ENCODE measurements at regions not wholly inside any gene's neighbourhood (a gene's known extent, or its start where the extent isn't known, plus 50 kb on each side); places are given as distances from the start of the nearest gene placed in this dataset.

- H3K4me3 ChIP-seq, result no peak overlapping the region
- intact Hi-C loops (cut with DNase I), result no loop called here
- TF ChIP-seq CTCF (IDR thresholded peaks at IDR 0.05), result no peak
- H3K27ac ChIP-seq, result no peak overlapping the region
- peaks cover 0 to 26% (median 7%) of the 10 kb centered on the region in 7 donors for H3K27me3 ChIP-seq
- no peaks in the 10 kb centered on the region for H3K36me3 ChIP-seq
- H3K9me3 ChIP-seq, result peaks cover 0 to 6% (median 0%) of the 10 kb centered on the region in 11 donors
- DNase-seq (no peak), ATAC-seq (no peak)
- WGBS, 2 donors, result 61 to 66% methylated on average over 11 of the region's 11 CpGs
- H3K4me1 ChIP-seq, result no peaks in the 10 kb centered on the region
These were observed 77.7 kb upstream of the ADAMTS2 start for GRCh38 chr5:179422908-179423481.

GRCh38 chr5:179422213-179422855 lies 77.1 kb upstream of the ADAMTS2 start:
- DNase-seq, result no peak
- Histone ChIP-seq H3K4me3 (no peak overlapping the region), H3K36me3 (no peaks in the 10 kb centered on the region), H3K27ac (no peak overlapping the region), H3K9me3 (peaks cover 0 to 6% (median 0%) of the 10 kb centered on the region in 11 donors), H3K27me3 (peaks cover 0 to 30% (median 13%) of the 10 kb centered on the region in 7 donors), H3K4me1 (no peaks in the 10 kb centered on the region)
- 60 to 70% methylated on average over 7 of the region's 7 CpGs for WGBS, 2 donors
- TF ChIP-seq CTCF (IDR thresholded peaks at IDR 0.05), result no peak
- no peak for ATAC-seq
- intact Hi-C loops (cut with DNase I), result no loop called here

GRCh38 chr5:179421144-179421901 lies 76.1 kb upstream of the ADAMTS2 start:
- 74 to 75% methylated on average over 15 of the region's 15 CpGs for WGBS, 2 donors

More at GRCh38 chr5:179421144-179421901, 76.1 kb upstream of the ADAMTS2 start:
- Histone ChIP-seq H3K27me3 (peaks cover 0 to 40% (median 23%) of the 10 kb centered on the region in 7 donors), H3K4me1 (no peaks in the 10 kb centered on the region), H3K27ac (no peak overlapping the region), H3K9me3 (peaks cover 0 to 6% (median 0%) of the 10 kb centered on the region in 11 donors), H3K4me3 (no peak overlapping the region), H3K36me3 (no peaks in the 10 kb centered on the region)
- no peak for TF ChIP-seq CTCF (IDR thresholded peaks at IDR 0.05)
- intact Hi-C loops (cut with DNase I), result no loop called here
- DNase-seq, result no peak
- peak in 1 of 8 donors; percentile 22 for ATAC-seq
